ENCODE measurements at regions not wholly inside any gene's neighbourhood (a gene's known extent, or its start where the extent isn't known, plus 50 kb on each side); places are given as distances from the start of the nearest gene placed in this dataset.
"Not testable (repeated sequence)": the region's sequence is repeated elsewhere in the genome, so short reads cannot be mapped to it uniquely, and the experiment has no call there.

DNA sequence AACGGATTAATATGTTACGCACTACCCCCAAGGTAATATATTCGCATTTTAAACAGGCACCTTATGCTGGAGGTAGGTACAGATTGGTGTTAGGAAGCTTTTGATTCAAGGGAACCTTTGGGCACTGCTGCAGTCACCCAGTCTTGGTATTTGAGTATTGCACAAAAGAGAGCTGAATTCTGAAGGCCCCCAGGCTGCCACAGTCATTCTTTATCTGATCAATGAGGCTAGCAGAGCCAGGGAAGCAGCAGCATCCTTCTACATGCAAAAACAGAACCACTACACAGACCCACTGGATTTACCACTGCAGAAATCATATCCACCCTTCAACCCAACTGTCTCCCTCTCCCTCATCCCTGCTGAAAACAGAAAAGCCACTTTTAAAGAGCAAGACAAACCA, 121.2 kb upstream of the GRIN3A start:
- DNase-seq (ENCODE audit: low spot score) = no peak

GRCh38 chr9:101858026-101858425, 119.6 kb upstream of the GRIN3A start:
- no peak for DNase-seq (ENCODE audit: low spot score)

GRCh38 chr9:101849102-101849707, 110.8 kb upstream of the GRIN3A start:
- DNase-seq (ENCODE audit: low spot score) = no peak

GRCh38 chr9:101848485-101848919, 110.1 kb upstream of the GRIN3A start:
- no peak for DNase-seq (ENCODE audit: low spot score)

DNA sequence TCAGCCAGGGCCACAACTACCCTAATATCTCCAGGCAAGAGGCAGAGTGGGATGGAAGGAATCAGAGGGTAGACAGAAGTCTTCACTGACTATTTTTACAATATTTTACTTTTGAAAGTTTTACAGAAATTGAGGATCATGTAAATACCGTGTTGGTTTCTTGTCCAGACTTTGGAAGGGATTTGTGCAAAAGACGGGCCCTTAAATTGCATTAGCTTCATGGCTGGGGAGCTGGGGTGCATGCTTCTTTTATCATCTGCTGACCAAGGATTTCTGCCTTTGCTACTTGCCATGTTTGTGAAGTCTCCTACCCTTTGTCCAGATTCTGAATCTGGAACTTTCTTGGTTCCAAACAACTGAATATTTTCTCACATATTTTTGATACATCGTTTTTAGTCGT, 107.7 kb upstream of the GRIN3A start:
- no peak for DNase-seq (ENCODE audit: low spot score)

GRCh38 chr9:101840694-101841188, 102.3 kb upstream of the GRIN3A start:
- no peak for DNase-seq (ENCODE audit: low spot score)

- DNase-seq (ENCODE audit: low spot score) = not testable (repeated sequence)
Observed at GRCh38 chr9:101838988-101839387, 100.5 kb upstream of the GRIN3A start.

DNA sequence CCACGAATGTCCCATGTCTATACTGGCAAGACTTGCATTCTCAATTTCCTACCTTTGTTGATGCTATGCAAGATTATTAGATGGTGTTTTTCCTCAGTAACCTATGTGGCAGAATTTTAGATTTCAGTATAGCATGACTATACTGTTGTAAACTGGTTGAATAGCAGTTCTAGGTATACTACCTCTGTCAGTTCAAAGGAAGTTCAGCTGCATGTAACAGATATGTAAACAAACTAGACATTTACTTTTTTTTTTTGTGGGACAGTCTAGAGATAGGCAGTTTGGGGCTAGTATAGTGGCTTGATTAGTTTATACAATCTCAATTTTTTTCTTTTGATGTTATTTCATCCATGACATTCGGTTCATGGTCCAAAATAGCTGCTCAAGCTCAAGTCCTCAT, 97.6 kb upstream of the GRIN3A start:
- no peak for DNase-seq (ENCODE audit: low spot score)

DNA sequence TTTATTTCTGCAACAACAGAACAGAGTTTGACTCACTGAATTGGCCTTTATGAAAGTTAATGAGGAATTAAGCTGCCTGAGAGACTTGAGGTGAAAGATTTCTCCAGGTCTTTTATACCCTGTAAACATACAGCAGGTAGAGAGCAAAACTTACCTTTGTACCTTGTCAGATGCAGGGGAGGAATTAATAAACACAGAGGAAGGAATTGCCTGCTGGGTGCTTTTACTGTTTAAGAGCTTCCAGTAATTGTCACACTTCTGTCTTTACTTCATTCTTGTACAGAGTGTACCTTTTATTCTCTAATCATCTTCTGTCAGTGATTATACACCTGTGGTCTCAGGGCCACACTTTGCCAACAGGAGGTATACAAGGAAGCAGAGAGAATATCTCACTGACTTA, 94.0 kb upstream of the GRIN3A start:
- DNase-seq (ENCODE audit: low spot score) = no peak

- not testable (repeated sequence) for DNase-seq (ENCODE audit: low spot score)
Observed at GRCh38 chr9:101821450-101821849, 83.0 kb upstream of the GRIN3A start.

GRCh38 chr9:101820983-101821382, 82.5 kb upstream of the GRIN3A start:
- DNase-seq (ENCODE audit: low spot score) = not testable (repeated sequence)

GRCh38 chr9:101814064-101814463, 75.6 kb upstream of the GRIN3A start:
- no peak for DNase-seq (ENCODE audit: low spot score)

- not testable (repeated sequence) for DNase-seq (ENCODE audit: low spot score)
Observed at GRCh38 chr9:101807879-101808278, 69.4 kb upstream of the GRIN3A start.

GRCh38 chr9:101796044-101796443, 57.6 kb upstream of the GRIN3A start:
- no peak for DNase-seq (ENCODE audit: low spot score)

- DNase-seq (ENCODE audit: low spot score) = no peak
Observed at GRCh38 chr9:101795147-101795546, 56.7 kb upstream of the GRIN3A start.

- no peak for DNase-seq (ENCODE audit: low spot score)
Observed at GRCh38 chr9:101792475-101792874, 54.0 kb upstream of the GRIN3A start.

GRCh38 chr9:101791938-101792337, 53.5 kb upstream of the GRIN3A start:
- no peak for DNase-seq (ENCODE audit: low spot score)

DNA sequence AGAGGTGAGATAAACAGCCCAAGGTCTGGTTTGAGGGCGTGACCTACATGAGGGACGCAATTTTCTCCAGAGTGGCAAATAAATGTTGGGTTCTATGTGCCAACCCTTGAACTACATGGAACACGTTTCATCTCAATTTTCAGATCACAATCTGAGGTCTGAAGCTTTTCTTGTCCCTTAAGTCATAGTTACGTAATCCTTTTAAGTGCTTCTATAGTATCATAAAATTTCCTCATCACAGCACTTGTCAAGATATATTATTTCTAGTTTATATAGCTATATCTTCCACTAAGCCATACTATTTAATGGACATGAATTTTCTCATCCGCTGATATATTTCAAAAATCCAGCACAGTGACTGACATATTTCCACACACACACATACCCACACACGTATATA, 53.1 kb upstream of the GRIN3A start:
- DNase-seq (ENCODE audit: low spot score) = no peak
